ENCODE measurements at regions not wholly inside any gene's neighbourhood (a gene's known extent, or its start where the extent isn't known, plus 50 kb on each side); places are given as distances from the start of the nearest gene placed in this dataset.
A peak's percentile ranks its signal among the peaks of the same experiment; 100 is the strongest.

DNA sequence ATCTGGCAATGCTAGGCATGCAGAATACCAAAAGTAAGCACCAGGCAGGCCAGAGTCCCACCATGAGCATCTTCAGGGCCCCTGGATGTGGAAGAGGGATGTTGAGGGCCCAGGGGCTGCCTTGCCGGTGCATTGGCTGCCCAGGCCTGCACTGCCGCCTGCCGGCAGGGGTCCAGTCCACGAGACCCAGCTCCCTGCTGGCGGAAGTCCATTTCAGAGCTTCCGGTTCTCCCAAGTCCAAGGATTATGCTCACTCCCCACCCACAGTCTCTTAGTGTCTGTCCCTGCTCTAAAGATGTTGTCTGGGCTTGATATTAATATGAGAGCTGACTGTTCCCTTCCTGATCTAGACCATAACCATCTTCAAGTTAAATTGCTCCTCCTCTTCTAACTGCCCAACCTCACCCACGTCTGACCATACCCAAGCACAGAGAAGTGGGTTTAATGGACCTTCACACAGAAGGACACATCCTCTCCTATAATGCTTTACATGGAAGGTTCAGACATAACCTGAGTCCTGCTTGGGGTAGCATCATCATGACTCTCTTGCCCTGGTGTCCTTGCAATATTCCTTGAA lies 117.4 kb downstream of the DAD1 start:
- H3K4me1 ChIP-seq (ENCODE audit: control insufficient read depth, insufficient read depth, low read length), result peaks cover 47% of the 10 kb centered on the region
- FAIRE-seq, result no peak
- TF ChIP-seq POU2F2 (IDR thresholded peaks at IDR 0.05; ENCODE audit: borderline replicate concordance, low read depth, low read length) (no peak), NFIC (IDR thresholded peaks at IDR 0.05; ENCODE audit: low read depth, low read length) (no peak), SIX5 (IDR thresholded peaks at IDR 0.05; ENCODE audit: low read depth, low read length, severe bottlenecking) (no peak), MTA2 (IDR thresholded peaks at IDR 0.05; ENCODE audit: low read depth) (no peak), IRF4 (IDR thresholded peaks at IDR 0.05; ENCODE audit: low read depth, low read length) (0 out of 2 replicates have a peak, but pooled peaks have one; percentile 14), FOXK2 (IDR thresholded peaks at IDR 0.05) (no peak), RB1 (IDR thresholded peaks at IDR 0.05; ENCODE audit: borderline replicate concordance) (0 out of 2 replicates have a peak, but pooled peaks have one; percentile 30), YBX1 (IDR thresholded peaks at IDR 0.05) (no peak), SIN3A (IDR thresholded peaks at IDR 0.05; ENCODE audit: low read depth, low read length) (no peak), BMI1 (IDR thresholded peaks at IDR 0.05; ENCODE audit: borderline replicate concordance) (no peak), IKZF2 (IDR thresholded peaks at IDR 0.05) (peak in 1 of 2 experiments; percentile 13; a peak in 2 of 4 replicates)
- TF ChIP-seq, protein P1, sequence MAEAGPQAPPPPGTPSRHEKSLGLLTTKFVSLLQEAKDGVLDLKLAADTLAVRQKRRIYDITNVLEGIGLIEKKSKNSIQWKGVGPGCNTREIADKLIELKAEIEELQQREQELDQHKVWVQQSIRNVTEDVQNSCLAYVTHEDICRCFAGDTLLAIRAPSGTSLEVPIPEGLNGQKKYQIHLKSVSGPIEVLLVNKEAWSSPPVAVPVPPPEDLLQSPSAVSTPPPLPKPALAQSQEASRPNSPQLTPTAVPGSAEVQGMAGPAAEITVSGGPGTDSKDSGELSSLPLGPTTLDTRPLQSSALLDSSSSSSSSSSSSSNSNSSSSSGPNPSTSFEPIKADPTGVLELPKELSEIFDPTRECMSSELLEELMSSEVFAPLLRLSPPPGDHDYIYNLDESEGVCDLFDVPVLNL (IDR thresholded peaks at IDR 0.05; ENCODE audit: low read depth, low read length), result no peak
- TF ChIP-seq, protein P2, sequence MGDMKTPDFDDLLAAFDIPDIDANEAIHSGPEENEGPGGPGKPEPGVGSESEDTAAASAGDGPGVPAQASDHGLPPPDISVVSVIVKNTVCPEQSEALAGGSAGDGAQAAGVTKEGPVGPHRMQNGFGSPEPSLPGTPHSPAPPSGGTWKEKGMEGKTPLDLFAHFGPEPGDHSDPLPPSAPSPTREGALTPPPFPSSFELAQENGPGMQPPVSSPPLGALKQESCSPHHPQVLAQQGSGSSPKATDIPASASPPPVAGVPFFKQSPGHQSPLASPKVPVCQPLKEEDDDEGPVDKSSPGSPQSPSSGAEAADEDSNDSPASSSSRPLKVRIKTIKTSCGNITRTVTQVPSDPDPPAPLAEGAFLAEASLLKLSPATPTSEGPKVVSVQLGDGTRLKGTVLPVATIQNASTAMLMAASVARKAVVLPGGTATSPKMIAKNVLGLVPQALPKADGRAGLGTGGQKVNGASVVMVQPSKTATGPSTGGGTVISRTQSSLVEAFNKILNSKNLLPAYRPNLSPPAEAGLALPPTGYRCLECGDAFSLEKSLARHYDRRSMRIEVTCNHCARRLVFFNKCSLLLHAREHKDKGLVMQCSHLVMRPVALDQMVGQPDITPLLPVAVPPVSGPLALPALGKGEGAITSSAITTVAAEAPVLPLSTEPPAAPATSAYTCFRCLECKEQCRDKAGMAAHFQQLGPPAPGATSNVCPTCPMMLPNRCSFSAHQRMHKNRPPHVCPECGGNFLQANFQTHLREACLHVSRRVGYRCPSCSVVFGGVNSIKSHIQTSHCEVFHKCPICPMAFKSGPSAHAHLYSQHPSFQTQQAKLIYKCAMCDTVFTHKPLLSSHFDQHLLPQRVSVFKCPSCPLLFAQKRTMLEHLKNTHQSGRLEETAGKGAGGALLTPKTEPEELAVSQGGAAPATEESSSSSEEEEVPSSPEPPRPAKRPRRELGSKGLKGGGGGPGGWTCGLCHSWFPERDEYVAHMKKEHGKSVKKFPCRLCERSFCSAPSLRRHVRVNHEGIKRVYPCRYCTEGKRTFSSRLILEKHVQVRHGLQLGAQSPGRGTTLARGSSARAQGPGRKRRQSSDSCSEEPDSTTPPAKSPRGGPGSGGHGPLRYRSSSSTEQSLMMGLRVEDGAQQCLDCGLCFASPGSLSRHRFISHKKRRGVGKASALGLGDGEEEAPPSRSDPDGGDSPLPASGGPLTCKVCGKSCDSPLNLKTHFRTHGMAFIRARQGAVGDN (IDR thresholded peaks at IDR 0.05), result peak; percentile 77
- TF ChIP-seq, protein P3, sequence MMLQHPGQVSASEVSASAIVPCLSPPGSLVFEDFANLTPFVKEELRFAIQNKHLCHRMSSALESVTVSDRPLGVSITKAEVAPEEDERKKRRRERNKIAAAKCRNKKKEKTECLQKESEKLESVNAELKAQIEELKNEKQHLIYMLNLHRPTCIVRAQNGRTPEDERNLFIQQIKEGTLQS (IDR thresholded peaks at IDR 0.05; ENCODE audit: borderline replicate concordance, extremely low read depth, low read depth, low read length), result no peak
- TF ChIP-seq, protein P4, sequence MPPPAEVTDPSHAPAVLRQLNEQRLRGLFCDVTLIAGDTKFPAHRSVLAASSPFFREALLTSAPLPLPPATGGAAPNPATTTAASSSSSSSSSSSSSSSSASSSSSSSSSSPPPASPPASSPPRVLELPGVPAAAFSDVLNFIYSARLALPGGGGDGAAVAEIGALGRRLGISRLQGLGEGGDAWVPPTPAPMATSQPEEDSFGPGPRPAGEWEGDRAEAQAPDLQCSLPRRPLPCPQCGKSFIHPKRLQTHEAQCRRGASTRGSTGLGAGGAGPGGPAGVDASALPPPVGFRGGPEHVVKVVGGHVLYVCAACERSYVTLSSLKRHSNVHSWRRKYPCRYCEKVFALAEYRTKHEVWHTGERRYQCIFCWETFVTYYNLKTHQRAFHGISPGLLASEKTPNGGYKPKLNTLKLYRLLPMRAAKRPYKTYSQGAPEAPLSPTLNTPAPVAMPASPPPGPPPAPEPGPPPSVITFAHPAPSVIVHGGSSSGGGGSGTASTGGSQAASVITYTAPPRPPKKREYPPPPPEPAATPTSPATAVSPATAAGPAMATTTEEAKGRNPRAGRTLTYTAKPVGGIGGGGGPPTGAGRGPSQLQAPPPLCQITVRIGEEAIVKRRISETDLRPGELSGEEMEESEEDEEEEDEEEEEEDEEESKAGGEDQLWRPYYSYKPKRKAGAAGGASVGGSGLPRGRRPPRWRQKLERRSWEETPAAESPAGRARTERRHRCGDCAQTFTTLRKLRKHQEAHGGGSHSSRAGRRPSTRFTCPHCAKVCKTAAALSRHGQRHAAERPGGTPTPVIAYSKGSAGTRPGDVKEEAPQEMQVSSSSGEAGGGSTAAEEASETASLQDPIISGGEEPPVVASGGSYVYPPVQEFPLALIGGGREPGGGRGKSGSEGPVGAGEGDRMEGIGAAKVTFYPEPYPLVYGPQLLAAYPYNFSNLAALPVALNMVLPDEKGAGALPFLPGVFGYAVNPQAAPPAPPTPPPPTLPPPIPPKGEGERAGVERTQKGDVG (CRISPR knock-in tag; IDR thresholded peaks at IDR 0.05), result no peak

More for the DNA sequence above, 117.4 kb downstream of the DAD1 start:
- Histone ChIP-seq H4K20me1 (ENCODE audit: control insufficient read depth, insufficient read depth) (no peaks in the 10 kb centered on the region), H3K9ac (ENCODE audit: control insufficient read depth, insufficient read depth, low read length) (no peak overlapping the region), H2AFZ (ENCODE audit: control insufficient read depth, low read depth, low read length) (peak overlapping the region; percentile 1; the same call in 1 of the 2 replicates), H3K4me3 (no peak overlapping the region), H3K9me3 (replicated peaks; ENCODE audit: control insufficient read depth, insufficient read depth, low read length) (no peaks in the 10 kb centered on the region), H3K4me2 (ENCODE audit: control insufficient read depth, insufficient read depth) (no peak overlapping the region), H3K27ac (ENCODE audit: control insufficient read depth, insufficient read depth) (no peak overlapping the region), H3K79me2 (ENCODE audit: control insufficient read depth, insufficient read depth, low read length) (peaks cover 5% of the 10 kb centered on the region; the same call in 1 of the 2 replicates), H3K36me3 (ENCODE audit: control insufficient read depth in 2 of 2, insufficient read depth in 2 of 2, low read length in 1 of 2) (no peaks in the 10 kb centered on the region), H3K27me3 (replicated peaks in 1 of 2; ENCODE audit: control insufficient read depth in 2 of 2, insufficient read depth in 2 of 2, low read length in 1 of 2) (no peaks in the 10 kb centered on the region)
- ChIA-PET CTCF (interaction anchor here (0.6 to 14.5 kb wide), 48 partner anchors 12 to 382 kb away, joined by 3 to 411 read pairs (median 9); no protein-coding TSS in a partner anchor), POLR2A (interaction anchor here (1.1 to 33.2 kb wide), 8 partner anchors 11 to 162 kb away, joined by 3 to 875 read pairs (median 7); no protein-coding TSS in a partner anchor), SMC1A (ENCODE audit: uncharacterized antibody, unreplicated experiment) (interaction anchor here (0.7 to 31.5 kb wide), 43 partner anchors 9 to 515 kb away, joined by 3 to 912 read pairs (median 6); no protein-coding TSS in a partner anchor), RAD21 (ENCODE audit: unreplicated experiment) (interaction anchor here (0.6 to 20.7 kb wide), 49 partner anchors 12 to 309 kb away, joined by 3 to 272 read pairs (median 5); no protein-coding TSS in a partner anchor)
- intact Hi-C loops (cut with micrococcal nuclease; ENCODE audit: unreplicated experiment) (loop anchor here (2.0 to 10.0 kb wide), 3 partner anchors 85 to 247 kb away; no protein-coding TSS in a partner anchor), in situ Hi-C loops (cut with MboI) (loop anchor here (5.0 kb wide), 2 partner anchors 79 to 154 kb away; no protein-coding TSS in a partner anchor)
- no TSS peak for BruUV-seq (replicated peaks)
- DNase-seq (ENCODE audit: low read depth, low spot score) (no peak), ATAC-seq (peak; percentile 60)
- 65% methylated on average over 7 of the region's 7 CpGs for WGBS (ENCODE audit: insufficient coverage, insufficient replicate concordance, low lambda C conversion rate, missing lambda C conversion rate)
